HG03025 (cell line): ENCODE measurements at regions not wholly inside any gene's neighbourhood (a gene's known extent, or its start where the extent isn't known, plus 50 kb on each side); places are given as distances from the start of the nearest gene placed in this dataset.
"Not testable (repeated sequence)": the region's sequence is repeated elsewhere in the genome, so short reads cannot be mapped to it uniquely, and the experiment has no call there.

Experiments used
- ATAC-seq: cut with Tn5 transposase; IDR thresholded peaks from one replicate; pipeline ENCODE4 v1.9.1; 2021; ENCODE audit warnings: mild to moderate bottlenecking, moderate library complexity; ENCODE audit not compliant: unreplicated experiment, low FRiP score

- ATAC-seq: no peak
These were observed 481.9 kb downstream of the TBC1D32 start for GRCh38 chr6:120852293-120852849.

DNA sequence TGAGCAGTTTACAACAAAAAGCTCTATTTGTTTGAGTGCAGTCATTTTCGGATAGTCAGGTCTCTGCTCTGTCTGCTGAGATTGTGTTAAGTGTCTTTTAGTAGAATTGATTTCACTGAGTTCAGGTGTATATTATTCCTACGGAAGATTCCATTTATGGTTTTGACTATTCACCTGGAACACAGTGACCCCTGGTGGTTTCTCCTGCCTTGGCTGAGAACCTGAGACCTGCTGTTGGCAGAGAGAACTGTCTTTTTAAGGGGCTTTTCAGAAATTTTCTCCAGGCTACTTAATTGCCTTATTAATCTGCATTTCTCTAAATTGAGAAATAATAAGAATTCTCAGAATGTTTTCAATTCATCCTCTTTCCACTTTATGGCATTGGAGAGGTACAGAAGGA lies 508.0 kb downstream of the TBC1D32 start:
- no peak for ATAC-seq

DNA sequence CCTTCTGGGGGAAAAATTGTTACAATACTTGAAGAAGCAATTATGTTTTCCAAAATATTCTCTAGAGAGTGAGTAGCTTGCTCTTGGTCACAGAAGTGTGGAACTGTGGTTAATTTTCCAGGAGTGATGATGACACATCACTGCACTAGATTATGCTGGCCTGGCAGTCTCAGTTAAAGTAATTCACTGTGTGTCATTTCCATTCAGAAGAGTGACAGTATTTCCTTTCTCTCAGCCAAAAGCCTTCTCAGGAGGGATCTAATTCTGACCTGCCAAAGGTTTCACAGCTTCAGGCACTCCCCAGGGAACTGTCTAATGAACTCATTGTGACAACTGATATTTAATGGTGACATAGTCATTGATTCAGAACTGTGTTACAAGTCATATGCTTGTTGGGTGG lies 517.5 kb downstream of the TBC1D32 start:
- ATAC-seq: no peak

- no peak for ATAC-seq
These were observed 529.0 kb downstream of the TBC1D32 start for GRCh38 chr6:120805276-120805675.

- ATAC-seq: no peak
These were observed 529.7 kb downstream of the TBC1D32 start for GRCh38 chr6:120804612-120805011.

- no peak for ATAC-seq
These were observed 547.6 kb downstream of the TBC1D32 start for GRCh38 chr6:120786682-120787081.

GRCh38 chr6:120786256-120786655 lies 548.0 kb downstream of the TBC1D32 start:
- no peak for ATAC-seq

- ATAC-seq: no peak
These were observed 548.7 kb downstream of the TBC1D32 start for GRCh38 chr6:120785459-120786086.

DNA sequence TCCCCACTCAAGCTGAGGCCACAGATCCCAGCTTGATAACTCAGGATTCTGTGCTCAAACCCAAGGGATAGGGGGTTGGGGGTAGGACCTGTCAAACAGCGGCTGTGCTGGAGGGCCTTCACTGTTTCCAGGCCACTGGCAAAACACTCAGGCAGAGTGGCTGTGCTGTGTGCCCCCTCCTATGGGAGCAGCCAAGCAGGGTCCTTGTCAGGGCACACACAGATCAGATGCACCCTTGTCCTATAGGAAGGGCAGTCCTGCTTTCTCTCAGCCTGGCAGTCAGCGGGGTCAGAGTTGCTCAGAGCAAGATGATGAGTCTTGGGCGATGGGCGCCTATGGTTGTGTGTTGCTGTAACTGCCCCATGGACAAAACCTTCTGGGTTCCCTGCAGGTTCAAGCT lies 554.8 kb downstream of the TBC1D32 start:
- no peak for ATAC-seq

DNA sequence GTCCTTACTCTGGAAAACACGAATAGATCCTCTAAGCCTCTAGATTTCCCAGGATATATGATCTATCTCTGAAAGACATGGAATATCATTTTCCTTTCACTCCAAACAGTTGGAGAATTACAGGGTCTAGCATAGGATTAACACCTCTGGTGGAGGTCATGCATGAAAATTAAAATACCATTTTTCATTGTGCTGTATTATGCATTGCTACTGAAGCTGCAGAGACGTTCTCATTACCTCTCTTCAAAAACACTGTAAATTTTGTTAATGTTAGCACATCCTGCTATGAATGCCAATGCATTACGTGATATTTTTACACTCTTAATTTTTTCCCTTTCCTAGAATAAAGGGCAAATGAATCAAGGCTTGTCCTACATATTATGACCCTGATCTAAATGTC lies 558.6 kb downstream of the TBC1D32 start:
- ATAC-seq: no peak

GRCh38 chr6:120774275-120774674 lies 560.0 kb downstream of the TBC1D32 start:
- no peak for ATAC-seq

DNA sequence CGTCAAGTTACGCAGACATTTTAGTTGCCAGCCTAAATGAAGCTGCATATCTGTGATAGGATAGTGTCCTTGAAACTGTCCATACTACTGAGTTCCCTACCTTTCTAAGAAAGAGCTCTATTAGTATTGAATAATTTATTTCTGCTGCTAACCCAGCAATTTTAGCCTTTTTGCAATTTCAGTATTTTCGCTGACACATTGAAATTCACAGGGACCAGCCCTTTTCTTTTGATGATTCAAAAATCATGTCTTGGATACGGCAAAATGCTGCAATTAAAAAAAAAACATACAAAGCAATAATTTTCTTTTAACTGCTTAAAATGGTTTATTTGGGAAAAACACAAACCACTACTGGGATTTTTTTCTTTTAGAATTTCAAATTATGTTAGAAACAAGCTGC lies 563.3 kb downstream of the TBC1D32 start:
- no peak for ATAC-seq

DNA sequence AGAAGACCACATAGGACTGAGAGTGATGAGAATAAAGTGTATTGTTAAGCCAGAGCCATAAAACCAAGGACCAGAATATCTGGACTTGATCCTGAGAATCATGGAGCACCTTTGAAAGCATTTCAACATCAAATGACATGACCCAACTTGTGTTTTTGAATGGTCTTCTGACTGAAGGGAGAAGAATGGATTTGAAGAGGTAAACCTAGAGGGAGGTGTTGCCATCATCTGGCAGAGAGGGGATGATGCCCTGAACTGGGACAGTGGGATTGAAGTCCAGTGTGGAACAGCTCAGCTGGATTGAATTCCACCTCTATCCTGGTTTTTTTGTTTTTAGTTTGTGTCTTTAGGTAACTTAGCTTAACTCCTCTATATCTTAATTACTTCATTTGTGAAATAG lies 570.0 kb downstream of the TBC1D32 start:
- no peak for ATAC-seq

DNA sequence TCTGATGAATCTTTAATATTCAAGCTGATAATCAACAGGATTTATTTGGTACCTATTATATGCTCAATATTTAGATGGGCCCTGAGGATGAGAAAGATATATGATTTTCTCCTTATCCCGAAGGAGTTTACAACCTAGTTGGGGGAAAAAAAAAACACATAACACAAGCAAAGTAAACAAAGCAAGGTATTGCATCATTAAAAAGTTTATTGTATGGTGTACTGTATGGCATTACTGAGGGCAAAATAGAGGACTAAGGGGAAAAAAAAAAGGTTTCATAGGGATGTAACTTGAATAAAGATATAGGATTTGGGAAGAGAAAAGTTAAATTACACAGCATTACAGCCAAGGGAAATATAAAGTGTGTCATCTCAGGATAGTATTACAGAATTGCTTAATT lies 574.7 kb downstream of the TBC1D32 start:
- ATAC-seq: no peak

DNA sequence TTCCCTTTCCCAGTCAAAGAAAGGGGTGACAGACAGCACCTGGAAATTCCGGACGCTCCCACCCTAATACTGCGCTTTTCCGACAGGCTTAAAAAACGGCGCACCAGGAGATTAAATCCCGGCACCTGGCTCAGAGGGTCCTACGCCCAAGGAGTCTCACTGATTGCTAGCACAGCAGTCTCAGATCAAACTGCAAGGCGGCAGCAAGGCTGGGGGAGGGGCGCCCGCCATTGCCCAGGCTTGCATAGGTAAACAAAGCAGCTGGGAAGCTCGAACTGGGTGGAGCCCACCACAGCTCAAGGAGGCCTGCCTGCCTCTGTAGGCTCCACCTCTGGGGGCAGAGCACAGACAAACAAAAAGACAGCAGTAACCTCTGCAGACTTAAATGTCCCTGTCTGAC lies 585.7 kb downstream of the TBC1D32 start:
- ATAC-seq: not testable (repeated sequence)

DNA sequence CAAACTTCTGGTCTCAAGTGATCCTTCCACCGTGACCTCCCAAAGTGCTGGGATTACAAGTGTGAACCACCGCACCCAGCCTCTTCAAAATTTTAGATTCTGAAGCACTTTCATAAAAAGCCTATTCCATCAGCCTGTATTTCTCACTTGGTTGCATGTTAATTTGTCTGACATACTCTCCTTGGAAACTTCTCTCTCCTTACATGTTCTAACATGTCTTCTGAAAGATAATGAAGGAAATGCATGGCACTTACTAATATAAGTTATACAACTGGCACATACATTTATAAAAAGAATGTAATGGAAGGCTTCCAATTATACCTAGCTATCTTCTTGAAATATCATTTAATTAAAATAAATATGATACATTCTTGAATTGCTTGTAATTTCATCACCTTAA lies 597.5 kb downstream of the TBC1D32 start:
- no peak for ATAC-seq

DNA sequence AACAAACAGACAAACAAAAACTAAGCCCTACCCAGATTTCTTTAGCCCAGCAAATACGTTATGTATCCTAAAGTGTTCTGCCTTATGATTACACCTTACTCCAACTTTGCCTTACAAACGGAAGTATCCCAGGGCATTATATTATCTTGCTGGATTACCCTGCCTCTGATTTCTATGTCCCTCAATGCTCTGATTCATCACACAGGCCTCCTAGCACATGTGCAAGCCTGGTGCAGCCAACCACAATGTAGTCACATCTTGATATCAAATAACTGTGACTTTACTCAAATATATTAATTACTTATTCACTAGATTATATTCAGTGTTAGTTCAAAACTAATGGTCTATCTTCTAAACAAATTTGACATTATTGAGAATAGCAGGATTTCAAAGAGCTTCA lies 598.6 kb downstream of the TBC1D32 start:
- ATAC-seq: no peak

DNA sequence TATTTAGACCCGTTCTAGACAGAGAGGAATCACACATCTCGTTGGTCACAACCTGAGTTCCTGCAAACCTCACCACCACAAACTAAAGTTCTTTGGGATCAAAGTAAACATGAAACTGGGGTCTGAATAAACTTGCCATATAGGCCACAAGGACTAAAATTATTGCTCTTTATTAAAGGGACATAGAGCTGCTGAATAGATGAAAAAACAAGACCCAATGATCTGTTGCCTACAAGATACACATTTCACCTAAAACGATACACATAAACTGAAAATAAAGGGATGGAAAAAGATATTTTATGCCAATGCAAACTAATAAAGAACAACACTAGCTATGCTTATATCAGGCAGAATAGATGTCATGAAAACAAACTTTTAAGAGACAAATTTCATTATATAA lies 623.0 kb downstream of the TBC1D32 start:
- ATAC-seq: no peak

DNA sequence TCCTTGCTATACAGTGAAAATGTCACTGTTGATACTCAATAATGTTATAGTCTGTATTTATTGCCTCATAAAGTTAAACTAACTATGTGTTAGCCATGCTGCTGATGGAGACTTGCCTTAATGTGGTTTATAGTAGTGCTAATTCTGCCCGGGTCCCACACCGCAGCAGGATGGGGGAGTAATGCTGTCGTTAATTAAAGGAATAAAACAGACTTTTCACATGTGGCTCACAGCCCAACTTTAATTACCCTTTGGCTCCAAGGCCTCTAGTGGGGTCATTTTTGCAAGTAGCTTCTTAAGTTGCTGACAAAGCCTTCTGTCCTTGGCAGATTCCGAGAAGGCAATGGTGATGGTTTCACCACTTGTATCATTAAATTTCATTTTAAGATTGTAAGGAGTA lies 634.3 kb downstream of the TBC1D32 start:
- ATAC-seq: no peak

- no peak for ATAC-seq
These were observed 647.8 kb downstream of the TBC1D32 start for GRCh38 chr6:120686492-120686891.

- no peak for ATAC-seq
These were observed 652.1 kb downstream of the TBC1D32 start for GRCh38 chr6:120682145-120682544.

DNA sequence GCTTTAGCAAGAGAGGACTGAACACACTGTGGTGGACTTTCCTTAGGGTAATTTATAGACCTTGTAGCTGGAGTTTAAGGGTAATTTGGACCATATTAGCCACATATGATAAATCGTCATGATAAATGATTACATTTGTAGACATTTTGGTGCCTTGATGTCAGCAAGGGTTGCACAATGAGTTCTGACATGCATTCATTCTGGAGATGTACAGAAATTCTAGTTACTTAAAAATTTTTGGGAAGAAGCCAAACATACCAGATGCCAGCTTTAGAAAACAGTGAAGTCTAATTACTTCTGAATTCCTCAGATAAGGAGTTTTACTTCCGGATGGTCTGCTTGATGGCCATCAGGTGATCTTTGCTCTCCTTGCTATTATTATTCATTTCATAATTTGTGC lies 653.1 kb downstream of the TBC1D32 start:
- ATAC-seq: no peak

- no peak for ATAC-seq
These were observed 658.4 kb downstream of the TBC1D32 start for GRCh38 chr6:120675886-120676285.
